Hematopoietic multipotent progenitor cell treated with erythropoietin and hydrocortisone succinate and interleukin-3 and kit ligand, for 4 days (in vitro differentiated cells): ENCODE measurements at regions not wholly inside any gene's neighbourhood (a gene's known extent, or its start where the extent isn't known, plus 50 kb on each side); places are given as distances from the start of the nearest gene placed in this dataset.

Source experiments
- DNase-seq: peaks from one replicate; pipeline ENCODE4 v3.0.0-alpha.2; 2015

DNA sequence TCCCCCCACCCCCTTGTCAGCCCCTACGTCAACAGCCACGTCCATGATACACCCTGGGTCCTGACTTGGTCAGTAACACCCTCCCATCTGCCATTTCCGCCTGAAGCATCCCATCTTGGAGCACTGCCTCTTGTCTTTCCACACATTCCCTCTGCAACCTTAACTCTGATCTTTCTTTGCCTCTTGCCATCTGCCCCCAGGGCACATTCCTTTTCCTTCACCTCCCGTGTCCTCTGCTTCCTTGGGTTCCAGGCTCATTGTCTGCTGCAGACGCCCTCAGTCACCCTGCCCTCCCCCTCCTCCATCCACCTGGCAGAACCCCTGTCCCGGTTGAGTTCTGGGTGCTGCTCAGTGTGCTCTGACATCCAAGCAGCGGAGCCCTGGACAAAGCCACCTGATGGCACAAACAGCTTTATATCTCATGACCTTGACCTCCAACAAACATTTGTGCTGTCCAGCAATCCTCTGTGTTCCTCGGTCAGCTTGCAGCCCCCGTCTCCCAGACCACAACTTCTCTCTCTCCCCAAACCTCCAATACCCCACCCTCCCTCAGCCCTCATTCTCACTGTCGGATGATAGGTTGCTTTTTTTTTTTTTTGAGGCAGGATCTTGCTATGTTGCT, 97.7 kb upstream of the IER5L start:
- DNase-seq, result no peak

DNA sequence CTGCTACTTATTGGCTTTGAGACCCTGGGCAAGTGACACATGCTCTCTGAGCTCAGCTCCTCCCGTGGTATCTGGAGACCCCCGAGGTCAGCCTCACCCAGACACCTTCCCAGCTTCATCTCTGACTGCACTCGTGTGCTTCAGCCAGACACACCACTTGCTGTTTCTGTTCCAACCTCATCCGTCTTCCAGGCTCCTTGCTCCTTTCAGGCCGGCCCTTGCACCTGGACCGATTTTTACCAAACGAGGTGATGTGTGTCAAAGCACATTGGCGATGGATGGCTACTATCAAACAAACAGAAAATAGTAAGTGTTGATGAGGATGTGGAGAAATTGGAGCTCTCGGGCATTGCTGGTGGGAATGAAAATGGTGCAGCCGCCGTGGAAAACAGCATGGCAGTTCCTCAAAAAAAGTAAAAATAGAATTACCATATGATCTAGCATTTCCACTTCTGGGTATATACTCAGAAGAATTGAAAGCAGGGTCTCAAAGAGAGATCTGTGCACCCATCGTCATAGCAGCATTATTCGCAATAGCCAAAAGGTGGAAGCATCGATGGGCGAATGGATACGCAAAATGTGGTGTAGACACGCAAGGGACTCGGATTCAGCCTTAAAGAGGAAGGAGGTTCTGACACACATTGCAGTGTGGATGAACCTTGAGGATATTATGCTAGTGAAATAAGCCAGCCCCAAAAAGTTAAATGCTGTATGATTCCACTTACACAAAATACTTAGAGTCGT, 96.1 kb upstream of the IER5L start:
- DNase-seq, result no peak

DNA sequence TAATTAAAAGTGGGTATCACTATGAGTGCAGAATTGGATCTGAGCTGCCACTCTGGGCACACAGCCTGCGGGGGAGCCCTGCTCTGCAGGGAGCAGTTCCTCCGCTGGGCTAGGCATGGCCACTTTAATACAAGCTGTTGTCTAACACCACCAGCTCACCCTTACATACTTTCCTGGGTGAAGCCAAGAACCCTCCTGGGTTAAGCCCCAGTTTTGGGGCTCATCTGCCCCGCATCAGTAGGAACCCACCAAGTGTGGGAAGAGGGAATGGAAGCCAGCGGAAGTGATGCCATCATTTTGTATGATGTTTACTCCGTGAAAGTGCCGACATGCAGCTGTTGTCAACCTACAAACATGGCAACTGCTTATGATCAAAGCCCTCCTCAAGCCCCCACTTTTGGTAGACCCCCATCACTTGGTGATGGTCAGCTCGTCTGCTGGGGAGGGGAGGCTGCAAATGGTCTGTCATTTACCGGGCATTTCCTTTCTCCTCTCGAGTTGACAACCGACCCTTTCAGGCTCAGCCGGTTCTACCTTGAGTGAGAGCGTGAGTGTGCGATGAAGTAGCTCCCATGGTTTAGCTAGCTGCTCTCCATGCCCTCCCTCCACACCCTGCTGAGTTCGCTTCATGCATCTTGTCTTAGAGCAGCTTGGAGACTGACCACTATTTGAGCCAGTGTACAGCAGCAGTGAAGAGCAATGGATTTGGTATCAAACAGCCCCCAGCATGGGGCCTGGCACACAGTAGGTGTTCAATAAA, 95.3 kb upstream of the IER5L start:
- no peak for DNase-seq

DNA sequence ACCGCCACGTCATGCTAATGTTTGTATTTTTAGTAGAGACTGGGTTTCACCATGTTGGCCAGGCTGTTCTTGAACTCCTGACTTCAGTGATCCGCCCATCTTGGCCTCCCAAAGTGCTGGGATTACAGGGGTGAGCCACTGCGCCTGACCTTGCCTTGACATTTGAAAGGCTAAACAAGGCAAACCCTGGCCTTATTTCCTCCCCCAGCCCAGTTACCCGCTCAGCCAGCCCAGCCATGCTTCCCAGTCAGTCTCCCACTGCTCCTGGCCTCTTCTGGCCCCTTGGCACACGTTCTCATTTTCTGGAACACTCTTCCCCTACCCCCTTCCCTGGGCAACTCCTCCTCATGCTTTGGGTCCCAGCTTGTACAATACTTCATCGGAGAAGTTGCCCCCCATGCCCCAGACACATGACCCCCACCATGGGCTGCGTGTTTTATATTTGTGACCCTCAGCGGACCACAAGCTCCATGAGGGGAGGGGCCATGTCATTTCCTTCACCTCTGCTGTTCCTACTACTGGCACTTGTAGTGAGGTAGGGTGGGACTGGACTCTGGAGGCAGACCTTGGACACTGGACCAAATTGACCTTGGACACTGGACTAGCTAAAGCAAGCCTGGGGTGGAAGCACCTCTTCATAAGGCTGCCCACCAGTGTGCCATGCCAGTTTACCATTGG, 94.4 kb upstream of the IER5L start:
- DNase-seq, result no peak

DNA sequence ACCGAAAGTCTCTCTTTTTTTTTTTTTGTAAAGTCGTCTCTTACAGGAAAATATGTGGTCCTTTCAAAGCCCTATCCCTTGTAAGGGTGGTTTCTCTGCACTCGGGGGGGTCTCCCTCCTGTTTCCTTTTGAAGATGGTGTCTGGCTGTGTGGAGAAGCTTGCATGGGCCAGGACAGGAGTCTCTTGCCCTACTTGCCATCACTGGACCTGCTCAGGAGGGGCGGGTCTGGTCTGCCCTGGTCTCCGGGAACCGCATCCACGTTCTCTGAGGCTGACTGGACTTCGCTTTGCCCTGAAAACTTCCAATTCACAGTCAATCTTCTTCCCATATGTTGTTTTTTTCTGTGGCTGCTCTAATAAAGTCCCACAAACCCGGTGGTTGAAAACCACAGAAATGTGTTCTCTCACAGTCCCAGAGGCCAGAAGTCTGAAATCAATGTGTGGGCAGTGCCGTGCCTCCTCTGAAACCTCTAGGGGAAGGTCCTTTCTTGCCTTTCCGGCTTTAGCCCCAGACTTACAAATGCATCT, 92.9 kb upstream of the IER5L start:
- DNase-seq, result peak; percentile 63

DNA sequence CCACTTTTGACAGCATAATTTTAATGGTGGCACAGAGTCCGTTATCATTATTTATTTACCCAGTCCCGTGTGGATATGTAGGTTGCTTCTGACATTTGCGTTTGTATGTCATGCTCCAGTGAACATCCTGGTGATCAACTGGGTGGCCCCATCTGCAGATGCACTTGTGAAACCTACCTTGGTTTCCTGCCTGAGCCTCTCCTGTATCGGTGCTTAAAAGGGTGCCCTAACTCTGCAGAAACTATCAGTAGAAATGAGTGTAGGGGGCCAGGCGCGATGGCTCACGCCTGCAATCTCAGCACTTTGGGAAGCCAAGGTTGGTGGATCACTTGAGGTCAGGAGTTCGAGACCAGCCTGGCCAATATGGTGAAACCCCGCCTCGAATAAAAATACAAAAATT, 92.1 kb upstream of the IER5L start:
- no peak for DNase-seq

DNA sequence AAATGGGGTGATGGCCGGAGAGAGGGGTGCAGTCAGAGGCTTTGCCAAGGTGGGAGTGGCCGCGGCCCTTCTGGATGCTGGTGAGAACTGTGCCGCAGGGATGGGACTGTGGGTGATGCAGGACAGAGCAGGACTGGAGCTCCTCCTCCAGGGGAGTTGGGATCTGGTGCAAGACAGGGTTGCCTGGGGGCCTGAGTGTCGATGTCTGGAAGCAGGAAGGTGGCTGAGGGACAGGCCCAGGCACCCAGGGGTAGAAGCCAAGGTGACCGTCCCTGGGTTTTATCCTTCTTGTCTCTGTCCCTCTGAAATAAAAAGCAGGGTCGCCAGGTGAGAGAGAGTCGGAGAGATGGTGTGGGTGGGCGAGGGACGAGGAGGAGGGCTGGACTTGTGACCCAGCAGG, 89.1 kb upstream of the IER5L start:
- DNase-seq, result no peak

DNA sequence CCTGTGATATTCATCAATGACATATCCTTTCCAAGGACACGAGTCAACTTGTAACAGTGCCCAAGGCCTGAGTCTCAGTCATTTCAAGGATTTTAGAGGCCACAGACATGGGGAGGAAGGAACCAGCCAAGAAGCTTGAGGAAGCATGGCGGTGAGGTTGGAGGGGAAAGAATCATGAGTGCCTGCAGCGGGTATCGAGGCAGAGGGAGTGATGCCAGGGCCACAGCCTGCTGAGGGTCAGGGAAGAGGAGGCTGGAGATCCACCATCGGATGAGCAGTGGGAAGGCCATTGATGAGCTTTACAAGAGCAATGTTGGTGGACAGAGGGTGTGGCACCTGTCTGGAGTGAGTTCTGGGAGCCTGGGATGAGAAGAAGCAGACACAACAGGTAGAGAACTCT, 88.5 kb upstream of the IER5L start:
- no peak for DNase-seq

DNA sequence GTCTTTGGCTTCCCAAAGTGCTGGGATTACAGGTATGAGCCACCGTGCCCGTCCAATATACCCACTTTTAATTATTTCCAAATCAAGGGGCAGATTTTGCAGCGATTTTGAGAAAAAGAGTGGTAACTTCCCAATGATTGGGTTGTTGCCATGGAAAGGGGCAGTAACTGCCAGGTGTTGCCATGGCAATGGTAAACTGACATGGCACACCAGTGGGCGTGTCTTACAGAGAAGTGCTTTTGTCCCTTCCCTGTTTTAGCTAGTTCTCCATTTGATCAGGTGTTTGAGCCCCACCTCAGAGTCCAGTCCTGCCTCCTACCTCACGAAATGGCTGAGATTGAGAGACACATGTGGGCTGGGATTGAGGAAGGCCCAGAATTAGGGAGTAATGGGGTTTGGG, 86.3 kb upstream of the IER5L start:
- DNase-seq, result no peak

DNA sequence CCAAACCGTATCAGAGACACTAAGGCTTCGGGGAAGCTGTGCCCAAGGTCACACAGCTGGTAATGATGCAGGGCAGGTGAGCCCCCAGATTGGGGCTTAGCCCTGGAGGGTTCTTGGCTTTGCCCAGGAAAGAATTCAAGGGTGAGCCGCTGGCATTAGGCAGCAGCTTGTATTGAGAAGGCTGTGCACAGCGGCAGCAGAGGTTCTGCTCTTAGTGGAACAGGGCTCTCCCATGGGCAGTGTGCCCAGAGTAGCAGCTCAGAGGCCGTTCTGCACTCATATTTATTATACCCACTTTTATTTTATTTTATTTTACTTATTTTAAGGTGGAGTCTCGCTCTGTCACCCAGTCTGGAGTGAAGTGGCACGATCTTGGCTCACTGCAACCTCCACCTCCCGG, 85.8 kb upstream of the IER5L start:
- no peak for DNase-seq

DNA sequence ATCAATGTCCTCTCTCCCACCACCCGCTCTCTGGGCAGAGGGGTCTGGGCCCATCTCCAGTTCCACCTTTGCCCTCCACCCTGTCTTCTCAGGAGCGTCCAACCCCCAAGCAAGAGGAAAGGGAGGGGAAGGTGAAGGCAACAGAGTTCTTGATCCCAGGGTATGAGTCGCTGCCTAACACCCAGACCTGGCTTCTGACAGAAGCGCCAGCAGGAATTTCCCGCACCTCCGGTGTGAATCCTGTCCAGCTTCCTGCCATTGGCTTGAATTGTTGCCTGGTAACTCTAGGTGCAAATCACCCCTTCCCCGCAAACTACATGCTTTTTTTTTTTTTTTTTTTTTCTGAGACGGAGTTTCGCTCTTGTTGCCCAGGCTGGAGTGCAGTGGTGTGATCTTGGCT, 84.2 kb upstream of the IER5L start:
- no peak for DNase-seq

DNA sequence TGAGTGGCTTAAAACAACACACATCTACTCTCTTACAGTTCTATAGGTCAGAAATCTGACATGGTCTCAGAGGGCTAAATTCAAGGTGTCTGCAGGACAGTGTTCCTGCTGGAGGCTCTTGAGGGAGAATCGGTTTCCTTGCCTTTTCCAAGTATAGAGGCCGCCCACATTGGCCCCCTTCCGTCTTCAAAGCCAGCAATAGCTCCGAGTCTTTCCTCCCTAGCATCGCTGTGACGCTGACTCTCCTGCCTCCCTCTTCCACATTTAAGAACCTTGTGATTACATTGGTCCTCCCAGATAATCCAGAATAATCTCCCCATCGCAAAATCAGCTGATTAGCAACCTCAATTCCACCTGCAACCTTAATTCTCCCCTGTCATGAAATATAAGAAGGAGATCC, 81.3 kb upstream of the IER5L start:
- no peak for DNase-seq

DNA sequence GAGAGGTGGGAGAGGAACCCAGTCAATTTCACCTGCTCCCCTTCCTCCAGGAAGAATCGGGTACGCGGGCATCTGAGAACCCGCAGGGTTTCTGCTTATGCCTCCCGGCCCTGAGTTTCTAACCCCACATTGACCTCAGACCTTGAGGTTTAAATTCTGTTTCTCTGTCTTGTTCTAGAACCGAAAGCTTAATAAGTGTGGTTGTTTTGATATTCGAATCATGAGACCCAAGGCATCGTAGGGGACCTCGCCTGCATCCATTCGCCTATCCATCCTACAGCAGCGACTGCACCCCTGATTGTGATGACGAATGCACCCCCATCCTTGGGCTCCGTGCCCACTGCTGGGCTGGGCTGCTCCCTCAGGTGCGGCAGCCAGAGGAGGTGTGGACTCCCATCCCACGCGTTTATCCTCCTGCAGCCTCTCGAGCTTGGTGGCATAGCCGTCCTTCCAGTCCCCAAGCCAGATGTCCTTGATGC, 80.8 kb upstream of the IER5L start:
- peak; percentile 24 for DNase-seq

DNA sequence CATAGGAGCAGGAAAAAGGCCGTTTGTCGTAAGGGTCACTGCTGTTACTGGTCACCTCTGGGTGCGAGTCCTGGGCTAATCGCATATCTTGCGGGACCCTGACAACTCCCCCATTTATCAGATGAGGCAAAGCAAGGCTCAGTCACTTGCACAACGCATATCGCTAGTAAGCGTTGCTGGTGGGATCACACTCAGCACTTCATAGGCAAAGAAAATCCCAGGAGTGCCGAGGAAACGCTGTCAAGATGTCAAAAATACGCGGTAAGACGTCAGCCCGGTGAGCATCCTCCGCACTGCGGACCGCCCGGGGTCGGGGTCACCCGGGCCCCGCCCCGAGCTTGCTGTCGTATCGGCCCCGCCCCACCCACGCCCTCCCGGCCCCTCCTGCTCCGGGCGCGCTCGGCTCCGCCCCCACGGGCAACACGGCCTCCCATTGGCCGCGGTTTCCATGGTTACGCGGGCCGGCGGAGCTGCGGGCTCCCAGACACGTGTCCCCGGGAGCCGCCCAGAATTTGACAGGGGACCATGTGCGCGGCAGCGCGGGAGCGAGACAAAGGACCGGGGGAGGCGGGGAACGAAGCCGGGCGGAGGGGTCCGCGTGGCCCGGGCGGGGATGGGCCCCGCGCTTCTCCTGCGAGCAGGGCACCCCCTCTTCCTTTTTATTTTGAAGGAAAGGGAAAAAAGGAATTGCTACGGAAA, 80.2 kb upstream of the IER5L start:
- DNase-seq, result peak; percentile 96

DNA sequence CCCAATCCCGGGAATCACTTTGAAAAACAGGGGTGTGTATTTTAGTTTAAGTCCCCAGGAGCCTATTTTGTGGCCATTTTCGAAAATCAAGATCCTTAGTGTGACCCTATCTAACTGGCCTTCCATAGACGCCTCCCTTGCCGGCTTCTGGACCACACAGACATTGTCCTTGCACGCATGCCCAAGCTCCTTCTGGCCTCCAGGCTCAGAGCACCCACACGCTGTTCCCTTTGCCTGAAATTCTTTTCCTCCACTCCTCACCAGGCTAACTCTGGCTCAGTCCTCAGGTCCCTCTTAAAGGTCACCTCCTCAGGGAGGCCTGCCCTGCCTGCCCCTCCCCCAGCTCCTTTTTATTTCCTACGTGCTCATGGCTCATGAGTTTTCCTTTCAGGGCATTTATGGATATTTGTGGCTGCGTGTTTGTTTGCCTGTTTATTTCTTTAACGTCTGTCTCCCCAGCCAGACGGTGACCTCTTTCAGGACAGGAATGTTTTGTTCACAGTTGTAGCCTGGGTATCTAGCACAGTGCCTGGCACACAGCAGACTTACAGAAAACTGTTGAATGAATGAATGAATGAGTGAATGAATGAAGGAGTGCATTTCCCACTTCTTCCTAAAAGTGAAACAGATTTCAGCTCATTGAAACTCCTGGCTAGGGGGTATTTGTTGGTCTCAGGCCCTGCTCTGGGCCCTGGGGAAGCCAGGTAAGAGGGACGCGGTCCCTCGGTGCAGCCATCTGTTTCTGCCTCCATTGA, 79.1 kb upstream of the IER5L start:
- no peak for DNase-seq

DNA sequence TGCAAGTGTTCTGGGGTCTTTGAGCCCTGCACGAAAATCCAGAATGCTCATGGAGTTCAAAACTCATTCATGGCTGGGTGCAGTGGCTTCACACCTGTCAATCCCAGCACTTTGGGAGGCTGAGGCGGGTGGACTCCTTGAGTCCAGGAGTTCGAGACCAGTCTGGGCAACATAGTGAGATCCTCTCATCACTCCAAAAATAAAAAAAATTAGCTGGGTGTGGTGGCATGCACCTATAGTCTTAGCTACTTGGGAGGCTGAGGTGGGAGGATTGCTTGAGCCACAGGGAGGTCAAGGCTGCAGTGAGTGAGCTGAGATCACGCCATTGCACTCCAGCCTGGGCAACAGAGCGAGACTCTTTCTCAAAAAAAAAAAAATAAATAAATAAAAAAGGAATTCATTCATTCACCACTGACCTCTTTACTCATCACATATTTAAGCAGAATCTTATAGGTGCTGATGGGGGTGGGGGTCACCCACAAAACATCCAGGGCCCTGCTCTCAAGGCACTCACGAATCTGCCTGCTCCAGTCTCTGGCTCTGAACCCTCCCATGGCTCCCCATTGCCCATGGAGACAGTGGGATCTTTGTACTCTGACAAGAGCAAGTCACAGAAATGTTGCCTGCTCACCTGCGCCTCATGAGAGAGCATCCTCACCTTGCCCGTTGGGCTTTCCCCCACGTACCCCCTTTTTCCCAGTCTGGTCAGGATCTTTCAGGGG, 76.7 kb upstream of the IER5L start:
- DNase-seq, result no peak

DNA sequence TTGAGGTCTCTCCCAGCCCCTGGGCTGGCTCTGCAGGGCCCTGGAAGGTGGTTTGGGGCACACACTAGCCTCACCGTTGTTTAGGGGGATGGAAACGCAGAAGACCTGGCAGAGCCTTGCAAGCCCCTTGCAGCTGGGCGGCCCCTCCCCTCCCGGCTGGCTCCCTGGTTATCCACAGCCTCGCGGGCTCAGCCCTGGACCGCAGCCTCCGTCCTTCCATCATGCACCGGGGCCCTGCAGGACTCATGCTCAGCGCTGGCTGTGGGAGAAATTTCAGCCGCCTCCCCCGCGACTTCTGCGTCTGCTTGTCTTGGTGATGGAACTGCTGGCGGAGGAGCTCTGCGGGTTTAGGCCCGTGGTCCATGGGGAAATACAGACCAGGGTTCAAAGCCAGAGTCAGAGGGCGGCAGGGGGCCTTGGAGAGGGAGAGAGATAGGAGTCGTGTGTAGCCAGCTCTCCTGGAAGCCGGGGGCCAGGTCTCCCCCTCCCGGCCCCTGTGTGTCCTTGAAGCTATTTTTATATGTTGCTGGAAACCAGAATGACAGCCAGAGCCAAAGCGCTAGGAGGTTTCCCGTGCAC, 75.8 kb upstream of the IER5L start:
- DNase-seq, result no peak

DNA sequence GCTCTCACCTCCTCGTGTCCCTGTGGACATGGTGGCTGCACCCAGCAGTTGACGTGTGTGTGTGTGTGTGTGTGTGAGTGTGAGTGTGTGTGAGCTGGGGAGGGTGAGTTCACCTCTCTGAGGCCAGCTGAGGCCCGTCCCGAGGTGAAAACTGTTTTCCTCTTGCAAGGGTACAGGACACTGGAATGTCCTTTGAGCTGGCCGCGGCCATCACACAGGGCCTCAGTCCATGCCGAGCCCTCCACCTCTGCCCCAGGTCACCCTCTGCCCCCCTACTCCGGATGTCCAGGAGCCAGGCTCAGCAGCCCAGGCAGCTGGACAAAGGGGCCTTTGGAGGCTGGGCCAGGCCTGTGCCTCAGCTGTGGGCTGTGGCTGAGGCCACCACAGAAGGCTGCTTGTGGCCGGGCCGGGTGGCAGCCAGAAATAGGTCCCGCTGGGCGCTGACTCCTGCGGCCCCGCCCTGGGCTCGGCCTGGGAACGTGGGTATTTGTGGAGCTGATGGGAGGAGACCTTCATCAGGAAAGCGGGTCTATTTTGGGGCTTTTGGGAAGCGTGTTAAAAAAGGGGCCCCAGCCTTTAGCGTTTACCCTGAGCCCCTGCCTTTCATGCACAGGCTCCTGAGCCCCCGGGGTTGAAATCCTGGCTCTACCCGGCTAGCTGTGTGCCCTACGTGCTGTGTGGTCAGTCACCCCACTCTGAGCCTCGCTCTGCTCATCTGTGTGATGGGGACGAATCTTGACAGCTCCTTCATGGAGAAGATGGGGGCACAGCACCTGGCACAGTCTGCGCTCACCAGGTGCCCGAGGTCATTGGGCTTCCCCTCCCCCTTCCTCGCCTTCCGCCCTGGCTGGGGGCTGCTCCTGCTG, 75.1 kb upstream of the IER5L start:
- no peak for DNase-seq

DNA sequence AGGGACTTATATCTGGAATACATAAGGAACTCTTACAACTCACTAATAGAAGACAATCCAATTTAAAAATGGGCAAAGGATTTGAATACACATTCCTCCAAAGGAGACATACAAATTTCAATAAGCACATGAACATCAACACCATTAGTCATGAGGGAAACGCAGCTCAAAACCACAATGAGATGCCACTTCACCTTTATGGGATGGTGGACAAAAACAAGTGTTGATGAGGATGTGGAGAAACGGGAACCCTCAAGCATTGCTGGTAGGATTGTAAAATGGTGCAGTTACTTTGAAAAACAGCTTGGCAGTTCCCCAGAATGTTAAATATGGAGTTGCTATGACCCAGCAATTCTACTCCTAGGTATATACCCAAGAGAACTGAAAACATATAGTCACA, 72.7 kb upstream of the IER5L start:
- no peak for DNase-seq
